Right lung (tissue), 2 donors: ENCODE measurements at regions not wholly inside any gene's neighbourhood (a gene's known extent, or its start where the extent isn't known, plus 50 kb on each side); places are given as distances from the start of the nearest gene placed in this dataset.
"Not testable (repeated sequence)": the region's sequence is repeated elsewhere in the genome, so short reads cannot be mapped to it uniquely, and the experiment has no call there.

Experiments
- DNase-seq, 2 donors: peaks; one replicate each; pipeline ENCODE4 v3.0.0-alpha.2; 2013

- DNase-seq = no peak
These were observed 734.7 kb upstream of the PKDCC start for GRCh38 chr2:41313082-41313481.

- DNase-seq = peak; percentile 10 to 12
These were observed 733.2 kb upstream of the PKDCC start for GRCh38 chr2:41314511-41315070.

GRCh38 chr2:41319437-41319836 is 728.4 kb upstream of the PKDCC start:
- no peak for DNase-seq

GRCh38 chr2:41320491-41320890 is 727.3 kb upstream of the PKDCC start:
- DNase-seq = peak in 1 of 2 donors; percentile 12

- no peak for DNase-seq
These were observed 726.5 kb upstream of the PKDCC start for GRCh38 chr2:41321351-41321750.

- no peak for DNase-seq
These were observed 721.0 kb upstream of the PKDCC start for GRCh38 chr2:41326851-41327250.

GRCh38 chr2:41329040-41329439 is 718.8 kb upstream of the PKDCC start:
- no peak for DNase-seq

- DNase-seq = no peak
These were observed 713.7 kb upstream of the PKDCC start for GRCh38 chr2:41334159-41334558.

- DNase-seq = not testable (repeated sequence)
These were observed 712.2 kb upstream of the PKDCC start for GRCh38 chr2:41335573-41335972.

GRCh38 chr2:41337956-41338355 is 709.9 kb upstream of the PKDCC start:
- DNase-seq = no peak

GRCh38 chr2:41344529-41344928 is 703.3 kb upstream of the PKDCC start:
- no peak for DNase-seq

- no peak for DNase-seq
These were observed 694.8 kb upstream of the PKDCC start for GRCh38 chr2:41353060-41353459.

- DNase-seq = no peak
These were observed 692.0 kb upstream of the PKDCC start for GRCh38 chr2:41355794-41356193.

GRCh38 chr2:41364842-41365241 is 683.0 kb upstream of the PKDCC start:
- no peak for DNase-seq

- no peak for DNase-seq
These were observed 671.9 kb upstream of the PKDCC start for GRCh38 chr2:41375901-41376300.

- no peak for DNase-seq
These were observed 670.0 kb upstream of the PKDCC start for GRCh38 chr2:41377837-41378236.

- DNase-seq = no peak
These were observed 669.4 kb upstream of the PKDCC start for GRCh38 chr2:41378420-41378819.

- peak; percentile 28 to 30 for DNase-seq
These were observed 668.2 kb upstream of the PKDCC start for GRCh38 chr2:41379496-41380221.

GRCh38 chr2:41381701-41382100 is 666.1 kb upstream of the PKDCC start:
- no peak for DNase-seq

GRCh38 chr2:41387519-41387918 is 660.3 kb upstream of the PKDCC start:
- DNase-seq = no peak

GRCh38 chr2:41393621-41394020 is 654.2 kb upstream of the PKDCC start:
- no peak for DNase-seq

- no peak for DNase-seq
These were observed 653.3 kb upstream of the PKDCC start for GRCh38 chr2:41394541-41394940.

- DNase-seq = no peak
These were observed 652.1 kb upstream of the PKDCC start for GRCh38 chr2:41395692-41396091.
